GM12878 (cell line): ENCODE measurements at regions not wholly inside any gene's neighbourhood (a gene's known extent, or its start where the extent isn't known, plus 50 kb on each side); places are given as distances from the start of the nearest gene placed in this dataset.

Source experiments
- CHD4 ChIP-seq: fragments of 200-600 bp; sonication (generic); IDR thresholded peaks from 2 replicates; pipeline ENCODE4 v1.6.1; 2016; ENCODE audit warnings: mild to moderate bottlenecking
- CTCF ChIP-seq, 3 experiments: IDR thresholded peaks in 2 of 3; conservative IDR thresholded peaks in 1 of 3; 2 replicates each; pipeline ENCODE4 v1.5.1; 2011; ENCODE audit warnings: low read depth in 3 of 3, low read length in 3 of 3, mild to moderate bottlenecking in 3 of 3, control low read depth in 2 of 3, moderate library complexity in 2 of 3, inconsistent platforms in 1 of 3, mixed read lengths in 1 of 3; ENCODE audit not compliant: control insufficient read depth in 2 of 3, insufficient read depth in 1 of 3; ENCODE audit errors: extremely low read depth in 1 of 3
- EZH2 ChIP-seq: IDR thresholded peaks from 2 replicates; pipeline ENCODE4 v1.6.1; 2012; ENCODE audit warnings: low read depth, mild to moderate bottlenecking, control low read depth, inconsistent platforms, low read length, borderline replicate concordance; ENCODE audit not compliant: control insufficient read depth
- USF2 ChIP-seq: IDR thresholded peaks from 2 replicates; pipeline ENCODE4 v1.6.1; 2011; ENCODE audit warnings: low read depth, low read length, improper control_type of control experiment, borderline replicate concordance

- no peak for TF ChIP-seq USF2
- TF ChIP-seq EZH2: no peak
- TF ChIP-seq CTCF (IDR thresholded peaks at IDR 0.05 in 2 of 3, conservative IDR thresholded peaks at IDR 0.05 in 1 of 3; ENCODE audit: control insufficient read depth in 2 of 3, extremely low read depth in 1 of 3, insufficient read depth in 1 of 3, low read depth in 3 of 3, low read length in 3 of 3): no peak
- TF ChIP-seq CHD4: no peak
Observed at GRCh38 chr9:20111173-20111843, 322.5 kb upstream of the SLC24A2 start.
